HL-60 (cell line): ENCODE measurements at regions not wholly inside any gene's neighbourhood (a gene's known extent, or its start where the extent isn't known, plus 50 kb on each side); places are given as distances from the start of the nearest gene placed in this dataset.

Experiments used
- DNase-seq, 2 experiments: peaks; one replicate each; pipeline ENCODE4 v3.0.0-alpha.2; 2010 to 2020; ENCODE audit warnings: low read depth in 1 of 2, low spot score in 1 of 2
- H3K27ac ChIP-seq: fragments of 250-450 bp; sonication (Bioruptor Pico); replicated peaks from 2 replicates; pipeline ENCODE4 v1.5.1; 2020; ENCODE audit warnings: mild to moderate bottlenecking, moderate library complexity
- H3K27me3 ChIP-seq: fragments of 250-450 bp; sonication (Bioruptor Pico); 2 replicates; pipeline ENCODE4 v1.5.1; 2021; ENCODE audit warnings: mild to moderate bottlenecking, moderate library complexity; ENCODE audit not compliant: insufficient read depth, poor library complexity, severe bottlenecking
- H3K4me3 ChIP-seq: replicated peaks from 2 replicates; pipeline ENCODE4 v1.5.1; 2011; ENCODE audit warnings: mild to moderate bottlenecking, control low read depth, low read length; ENCODE audit not compliant: insufficient read depth
- GABPA ChIP-seq: IDR thresholded peaks from 2 replicates; pipeline ENCODE4 v1.6.1; 2012; ENCODE audit warnings: low read depth
- POLR2AphosphoS5 ChIP-seq: IDR thresholded peaks from 2 replicates; pipeline ENCODE4 v1.6.1; 2012; ENCODE audit warnings: low read depth
- SPI1 ChIP-seq: IDR thresholded peaks from 2 replicates; pipeline ENCODE4 v1.6.1; 2012; ENCODE audit warnings: low read depth, mild to moderate bottlenecking, borderline replicate concordance
- TF ChIP-seq, protein P1 (sequence below): IDR thresholded peaks from one replicate; pipeline ENCODE4 v1.5.1; 2011; ENCODE audit warnings: low read length, control low read depth, inconsistent platforms; ENCODE audit not compliant: insufficient read depth
- TF ChIP-seq, protein P2 (sequence below): IDR thresholded peaks from 2 replicates; pipeline ENCODE4 v1.6.1; 2012; ENCODE audit warnings: low read depth; ENCODE audit not compliant: insufficient replicate concordance

DNA sequence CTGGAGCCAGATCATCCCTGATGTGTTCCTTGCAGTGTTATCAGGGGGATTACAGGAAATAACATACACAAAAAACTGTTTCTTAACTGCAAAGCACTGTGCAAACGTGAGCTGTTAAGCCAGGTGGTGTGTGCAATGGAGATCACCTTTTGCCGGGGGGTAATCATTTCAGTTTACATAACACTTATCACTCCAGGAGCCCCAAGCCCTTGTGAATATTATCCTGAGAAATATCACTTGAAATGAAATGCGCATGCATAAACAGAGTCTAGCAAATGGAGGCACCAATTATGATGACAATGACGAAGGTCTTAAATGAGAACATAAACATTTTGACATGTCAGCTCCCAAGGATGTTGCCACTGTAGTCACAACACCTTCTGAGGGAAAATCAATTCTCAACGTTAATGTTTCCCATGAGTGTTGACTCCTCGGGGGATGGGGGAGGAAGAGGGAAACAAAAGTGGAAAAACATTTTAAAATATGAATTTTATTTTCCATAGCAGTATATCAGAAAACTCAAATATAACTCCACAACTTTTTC, 54.5 kb upstream of the RAD23B start:
- no peak for DNase-seq
- no peak overlapping the region for H3K4me3 ChIP-seq
- peaks cover 4% of the 10 kb centered on the region for H3K27me3 ChIP-seq
- no peak overlapping the region for H3K27ac ChIP-seq
- TF ChIP-seq SPI1 (no peak), GABPA (no peak)
- TF ChIP-seq, protein P1, sequence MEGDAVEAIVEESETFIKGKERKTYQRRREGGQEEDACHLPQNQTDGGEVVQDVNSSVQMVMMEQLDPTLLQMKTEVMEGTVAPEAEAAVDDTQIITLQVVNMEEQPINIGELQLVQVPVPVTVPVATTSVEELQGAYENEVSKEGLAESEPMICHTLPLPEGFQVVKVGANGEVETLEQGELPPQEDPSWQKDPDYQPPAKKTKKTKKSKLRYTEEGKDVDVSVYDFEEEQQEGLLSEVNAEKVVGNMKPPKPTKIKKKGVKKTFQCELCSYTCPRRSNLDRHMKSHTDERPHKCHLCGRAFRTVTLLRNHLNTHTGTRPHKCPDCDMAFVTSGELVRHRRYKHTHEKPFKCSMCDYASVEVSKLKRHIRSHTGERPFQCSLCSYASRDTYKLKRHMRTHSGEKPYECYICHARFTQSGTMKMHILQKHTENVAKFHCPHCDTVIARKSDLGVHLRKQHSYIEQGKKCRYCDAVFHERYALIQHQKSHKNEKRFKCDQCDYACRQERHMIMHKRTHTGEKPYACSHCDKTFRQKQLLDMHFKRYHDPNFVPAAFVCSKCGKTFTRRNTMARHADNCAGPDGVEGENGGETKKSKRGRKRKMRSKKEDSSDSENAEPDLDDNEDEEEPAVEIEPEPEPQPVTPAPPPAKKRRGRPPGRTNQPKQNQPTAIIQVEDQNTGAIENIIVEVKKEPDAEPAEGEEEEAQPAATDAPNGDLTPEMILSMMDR = no peak

DNA sequence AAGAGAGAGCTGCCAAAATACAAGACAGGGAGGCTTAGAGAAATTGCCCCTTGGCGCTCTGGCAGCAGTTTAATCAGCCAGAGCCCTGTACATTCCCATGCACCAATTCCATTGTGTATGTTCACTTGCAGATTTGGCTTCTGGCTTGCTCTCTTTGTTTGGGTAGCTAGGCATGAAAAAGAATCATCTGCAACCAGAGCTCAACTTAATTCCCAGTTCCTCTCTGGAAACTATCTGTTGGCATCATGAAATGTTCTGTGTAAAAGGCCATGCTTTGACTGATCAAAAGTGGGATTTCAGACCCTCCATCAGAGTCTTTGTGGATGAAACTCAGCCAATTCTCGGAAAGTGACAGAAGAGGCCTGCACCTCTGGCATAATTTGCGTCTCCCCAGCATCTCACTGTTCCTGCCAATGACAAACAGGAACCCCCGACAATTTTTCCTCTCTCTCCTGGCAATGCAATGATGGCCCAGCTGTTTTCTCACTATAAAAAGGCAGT, 53.8 kb upstream of the RAD23B start:
- DNase-seq = no peak
- TF ChIP-seq SPI1 = no peak
- TF ChIP-seq, protein P1 = no peak
- TF ChIP-seq, protein P2, sequence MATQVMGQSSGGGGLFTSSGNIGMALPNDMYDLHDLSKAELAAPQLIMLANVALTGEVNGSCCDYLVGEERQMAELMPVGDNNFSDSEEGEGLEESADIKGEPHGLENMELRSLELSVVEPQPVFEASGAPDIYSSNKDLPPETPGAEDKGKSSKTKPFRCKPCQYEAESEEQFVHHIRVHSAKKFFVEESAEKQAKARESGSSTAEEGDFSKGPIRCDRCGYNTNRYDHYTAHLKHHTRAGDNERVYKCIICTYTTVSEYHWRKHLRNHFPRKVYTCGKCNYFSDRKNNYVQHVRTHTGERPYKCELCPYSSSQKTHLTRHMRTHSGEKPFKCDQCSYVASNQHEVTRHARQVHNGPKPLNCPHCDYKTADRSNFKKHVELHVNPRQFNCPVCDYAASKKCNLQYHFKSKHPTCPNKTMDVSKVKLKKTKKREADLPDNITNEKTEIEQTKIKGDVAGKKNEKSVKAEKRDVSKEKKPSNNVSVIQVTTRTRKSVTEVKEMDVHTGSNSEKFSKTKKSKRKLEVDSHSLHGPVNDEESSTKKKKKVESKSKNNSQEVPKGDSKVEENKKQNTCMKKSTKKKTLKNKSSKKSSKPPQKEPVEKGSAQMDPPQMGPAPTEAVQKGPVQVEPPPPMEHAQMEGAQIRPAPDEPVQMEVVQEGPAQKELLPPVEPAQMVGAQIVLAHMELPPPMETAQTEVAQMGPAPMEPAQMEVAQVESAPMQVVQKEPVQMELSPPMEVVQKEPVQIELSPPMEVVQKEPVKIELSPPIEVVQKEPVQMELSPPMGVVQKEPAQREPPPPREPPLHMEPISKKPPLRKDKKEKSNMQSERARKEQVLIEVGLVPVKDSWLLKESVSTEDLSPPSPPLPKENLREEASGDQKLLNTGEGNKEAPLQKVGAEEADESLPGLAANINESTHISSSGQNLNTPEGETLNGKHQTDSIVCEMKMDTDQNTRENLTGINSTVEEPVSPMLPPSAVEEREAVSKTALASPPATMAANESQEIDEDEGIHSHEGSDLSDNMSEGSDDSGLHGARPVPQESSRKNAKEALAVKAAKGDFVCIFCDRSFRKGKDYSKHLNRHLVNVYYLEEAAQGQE = no peak
- no peak for TF ChIP-seq GABPA
- TF ChIP-seq POLR2AphosphoS5 = no peak
- Histone ChIP-seq H3K27ac (no peak overlapping the region), H3K27me3 (peaks cover 4% of the 10 kb centered on the region), H3K4me3 (no peak overlapping the region)
